T-helper 2 cell treated with Interferon-gamma antibody and Interleukin-4, amounts not matched to agents 5 μg/mL and 100 μg/mL, for 36 hours (primary cell): ENCODE measurements at regions not wholly inside any gene's neighbourhood (a gene's known extent, or its start where the extent isn't known, plus 50 kb on each side); places are given as distances from the start of the nearest gene placed in this dataset.
A peak's percentile ranks its signal among the peaks of the same experiment; 100 is the strongest.

Experiments used
- DNase-seq: peaks from one replicate; pipeline ENCODE4 v3.0.0; 2021; ENCODE audit warnings: low spot score
- H3K27ac Mint-ChIP-seq: one replicate; pipeline ENCODE4 v1.8.0; 2021; ENCODE audit warnings: mild to moderate bottlenecking, mixed read lengths
- H3K27me3 Mint-ChIP-seq: one replicate; pipeline ENCODE4 v1.8.0; 2021; ENCODE audit warnings: low read depth, mixed read lengths
- H3K36me3 Mint-ChIP-seq: one replicate; pipeline ENCODE4 v1.8.0; 2021; ENCODE audit warnings: low read depth, mixed read lengths
- H3K4me1 Mint-ChIP-seq: one replicate; pipeline ENCODE4 v1.8.0; 2021; ENCODE audit warnings: low read depth, mixed read lengths
- H3K4me3 Mint-ChIP-seq: one replicate; pipeline ENCODE4 v1.8.0; 2022; ENCODE audit warnings: mild to moderate bottlenecking, moderate library complexity, mixed read lengths
- H3K9me3 Mint-ChIP-seq: one replicate; pipeline ENCODE4 v1.8.0; 2021; ENCODE audit warnings: mixed read lengths

GRCh38 chr11:95299078-95299679 is 68.2 kb upstream of the SESN3 start:
- H3K4me3 Mint-ChIP-seq: no peak overlapping the region
- no peaks in the 10 kb centered on the region for H3K27me3 Mint-ChIP-seq
- H3K27ac Mint-ChIP-seq: peak overlapping the region; percentile 22
- DNase-seq: no peak
- H3K36me3 Mint-ChIP-seq: no peaks in the 10 kb centered on the region
- H3K9me3 Mint-ChIP-seq: no peaks in the 10 kb centered on the region
- H3K4me1 Mint-ChIP-seq: peaks cover 11% of the 10 kb centered on the region

GRCh38 chr11:95297680-95298452 is 66.9 kb upstream of the SESN3 start:
- peaks cover 11% of the 10 kb centered on the region for H3K4me1 Mint-ChIP-seq
- no peak overlapping the region for H3K27ac Mint-ChIP-seq
- DNase-seq: no peak
- H3K36me3 Mint-ChIP-seq: no peaks in the 10 kb centered on the region
- no peak overlapping the region for H3K4me3 Mint-ChIP-seq
- no peaks in the 10 kb centered on the region for H3K27me3 Mint-ChIP-seq
- H3K9me3 Mint-ChIP-seq: no peaks in the 10 kb centered on the region

- H3K4me3 Mint-ChIP-seq: no peak overlapping the region
- H3K27me3 Mint-ChIP-seq: peaks cover 2% of the 10 kb centered on the region
- no peak for DNase-seq
- H3K4me1 Mint-ChIP-seq: peaks cover 11% of the 10 kb centered on the region
- H3K36me3 Mint-ChIP-seq: no peaks in the 10 kb centered on the region
- H3K9me3 Mint-ChIP-seq: no peaks in the 10 kb centered on the region
- H3K27ac Mint-ChIP-seq: no peak overlapping the region
Observed at GRCh38 chr11:95296621-95297025, 65.6 kb upstream of the SESN3 start.

GRCh38 chr11:95296165-95296564 is 65.2 kb upstream of the SESN3 start:
- H3K4me3 Mint-ChIP-seq: no peak overlapping the region
- no peak for DNase-seq

GRCh38 chr11:95295382-95296149 is 64.6 kb upstream of the SESN3 start:
- Mint-ChIP-seq H3K4me1 (peaks cover 11% of the 10 kb centered on the region), H3K27ac (no peak overlapping the region), H3K4me3 (no peak overlapping the region), H3K9me3 (no peaks in the 10 kb centered on the region), H3K27me3 (peaks cover 5% of the 10 kb centered on the region), H3K36me3 (no peaks in the 10 kb centered on the region)
- no peak for DNase-seq

More at GRCh38 chr11:95296165-95296564, 65.2 kb upstream of the SESN3 start:
- no peaks in the 10 kb centered on the region for H3K9me3 Mint-ChIP-seq
- H3K36me3 Mint-ChIP-seq: no peaks in the 10 kb centered on the region
- H3K27me3 Mint-ChIP-seq: peaks cover 2% of the 10 kb centered on the region
- H3K27ac Mint-ChIP-seq: no peak overlapping the region
- H3K4me1 Mint-ChIP-seq: peaks cover 11% of the 10 kb centered on the region

GRCh38 chr11:95294701-95295100 is 63.7 kb upstream of the SESN3 start:
- no peak overlapping the region for H3K27ac Mint-ChIP-seq
- peaks cover 9% of the 10 kb centered on the region for H3K27me3 Mint-ChIP-seq
- peaks cover 11% of the 10 kb centered on the region for H3K4me1 Mint-ChIP-seq
- no peaks in the 10 kb centered on the region for H3K36me3 Mint-ChIP-seq
- no peak for DNase-seq
- H3K4me3 Mint-ChIP-seq: no peak overlapping the region
- no peaks in the 10 kb centered on the region for H3K9me3 Mint-ChIP-seq

- peaks cover 3% of the 10 kb centered on the region for H3K4me1 Mint-ChIP-seq
- no peak overlapping the region for H3K27ac Mint-ChIP-seq
- no peak for DNase-seq
- no peaks in the 10 kb centered on the region for H3K36me3 Mint-ChIP-seq
- no peak overlapping the region for H3K4me3 Mint-ChIP-seq
- H3K27me3 Mint-ChIP-seq: peaks cover 11% of the 10 kb centered on the region
- no peaks in the 10 kb centered on the region for H3K9me3 Mint-ChIP-seq
Observed at GRCh38 chr11:95293116-95293515, 62.1 kb upstream of the SESN3 start.

GRCh38 chr11:95291946-95292345 is 60.9 kb upstream of the SESN3 start:
- H3K27me3 Mint-ChIP-seq: peaks cover 11% of the 10 kb centered on the region
- H3K9me3 Mint-ChIP-seq: no peaks in the 10 kb centered on the region
- H3K36me3 Mint-ChIP-seq: no peaks in the 10 kb centered on the region
- no peak for DNase-seq
- H3K4me3 Mint-ChIP-seq: no peak overlapping the region
- no peak overlapping the region for H3K27ac Mint-ChIP-seq
- peaks cover 1% of the 10 kb centered on the region for H3K4me1 Mint-ChIP-seq

- Mint-ChIP-seq H3K27ac (no peak overlapping the region), H3K27me3 (peaks cover 11% of the 10 kb centered on the region), H3K4me1 (no peaks in the 10 kb centered on the region), H3K9me3 (no peaks in the 10 kb centered on the region), H3K4me3 (no peak overlapping the region), H3K36me3 (no peaks in the 10 kb centered on the region)
- DNase-seq: no peak
Observed at GRCh38 chr11:95289378-95290101, 58.5 kb upstream of the SESN3 start.

- no peaks in the 10 kb centered on the region for H3K9me3 Mint-ChIP-seq
- H3K4me1 Mint-ChIP-seq: no peaks in the 10 kb centered on the region
- no peak for DNase-seq
- H3K4me3 Mint-ChIP-seq: no peak overlapping the region
- no peaks in the 10 kb centered on the region for H3K27me3 Mint-ChIP-seq
- H3K36me3 Mint-ChIP-seq: no peaks in the 10 kb centered on the region
- no peak overlapping the region for H3K27ac Mint-ChIP-seq
Observed at GRCh38 chr11:95284057-95285052, 53.4 kb upstream of the SESN3 start.

- Mint-ChIP-seq H3K36me3 (no peaks in the 10 kb centered on the region), H3K4me3 (no peak overlapping the region), H3K27ac (no peak overlapping the region), H3K4me1 (no peaks in the 10 kb centered on the region), H3K27me3 (no peaks in the 10 kb centered on the region), H3K9me3 (no peaks in the 10 kb centered on the region)
- no peak for DNase-seq
Observed at GRCh38 chr11:95283650-95284049, 52.6 kb upstream of the SESN3 start.

GRCh38 chr11:95283146-95283545 is 52.1 kb upstream of the SESN3 start:
- Mint-ChIP-seq H3K36me3 (no peaks in the 10 kb centered on the region), H3K9me3 (no peaks in the 10 kb centered on the region), H3K4me3 (no peak overlapping the region), H3K4me1 (no peaks in the 10 kb centered on the region), H3K27ac (no peak overlapping the region), H3K27me3 (no peaks in the 10 kb centered on the region)
- no peak for DNase-seq

- no peaks in the 10 kb centered on the region for H3K9me3 Mint-ChIP-seq
- DNase-seq: no peak
- no peaks in the 10 kb centered on the region for H3K4me1 Mint-ChIP-seq
- no peaks in the 10 kb centered on the region for H3K36me3 Mint-ChIP-seq
- no peaks in the 10 kb centered on the region for H3K27me3 Mint-ChIP-seq
- no peak overlapping the region for H3K27ac Mint-ChIP-seq
- H3K4me3 Mint-ChIP-seq: no peak overlapping the region
Observed at GRCh38 chr11:95282291-95282751, 51.3 kb upstream of the SESN3 start.
